DOHH2 (cell line): ENCODE measurements at regions not wholly inside any gene's neighbourhood (a gene's known extent, or its start where the extent isn't known, plus 50 kb on each side); places are given as distances from the start of the nearest gene placed in this dataset.

Source experiments
- H3F3A ChIP-seq: fragments of 200-600 bp; sonication (generic), shearing (Covaris generic); 2 replicates; pipeline ENCODE4 v1.6.0; 2016; ENCODE audit warnings: antibody characterized with exemption, mild to moderate bottlenecking; ENCODE audit not compliant: control insufficient read depth, insufficient read depth
- H3K27ac ChIP-seq: fragments of 200-600 bp; sonication (generic); 2 replicates; pipeline ENCODE4 v1.5.1; 2014; ENCODE audit warnings: low read depth, mild to moderate bottlenecking, low read length, moderate library complexity
- H3K27me3 ChIP-seq: fragments of 200-600 bp; sonication (generic); 2 replicates; pipeline ENCODE4 v1.6.1; 2014; ENCODE audit warnings: mild to moderate bottlenecking, low read length, mixed read lengths; ENCODE audit not compliant: control insufficient read depth
- H3K36me3 ChIP-seq: fragments of 200-600 bp; sonication (generic); 2 replicates; pipeline ENCODE4 v1.6.1; 2014; ENCODE audit warnings: mild to moderate bottlenecking, low read length, moderate library complexity, mixed read lengths; ENCODE audit not compliant: control insufficient read depth
- H3K4me1 ChIP-seq: fragments of 200-600 bp; sonication (generic); 2 replicates; pipeline ENCODE4 v1.6.1; 2014; ENCODE audit warnings: mild to moderate bottlenecking, low read length, mixed read lengths; ENCODE audit not compliant: control insufficient read depth
- H3K4me2 ChIP-seq: fragments of 200-600 bp; sonication (generic); 2 replicates; pipeline ENCODE4 v1.6.0; 2014; ENCODE audit warnings: mild to moderate bottlenecking, low read length, moderate library complexity
- H3K4me3 ChIP-seq: fragments of 200-600 bp; sonication (generic); 2 replicates; pipeline ENCODE4 v1.5.1; 2014; ENCODE audit warnings: mild to moderate bottlenecking, low read length, mixed read lengths
- H3K79me2 ChIP-seq: fragments of 200-600 bp; sonication (generic); 2 replicates; pipeline ENCODE4 v1.6.1; 2014; ENCODE audit warnings: mild to moderate bottlenecking, low read length, mixed read lengths; ENCODE audit not compliant: control insufficient read depth
- H3K9me2 ChIP-seq: fragments of 200-600 bp; sonication (generic); replicated peaks from 2 replicates; pipeline ENCODE4 v1.6.1; 2014; ENCODE audit warnings: mild to moderate bottlenecking, low read length, mixed read lengths; ENCODE audit not compliant: control insufficient read depth
- H3K9me3 ChIP-seq: fragments of 200-600 bp; sonication (generic); 2 replicates; pipeline ENCODE4 v1.6.1; 2014; ENCODE audit warnings: antibody characterized with exemption, low read length, mixed read lengths; ENCODE audit not compliant: control insufficient read depth, insufficient read depth
- H4K20me1 ChIP-seq: fragments of 200-600 bp; sonication (generic); 2 replicates; pipeline ENCODE4 v1.6.0; 2014; ENCODE audit warnings: low read depth, mild to moderate bottlenecking, antibody characterized with exemption, low read length, moderate library complexity; ENCODE audit not compliant: control insufficient read depth, insufficient read depth
- EZH2phosphoT487 ChIP-seq: fragments of 200-600 bp; sonication (generic); IDR thresholded peaks from 2 replicates; pipeline ENCODE4 v1.6.1; 2017; ENCODE audit warnings: borderline replicate concordance, mild to moderate bottlenecking, antibody characterized with exemption, low read length, moderate library complexity, mixed read lengths
- TF ChIP-seq, protein P1 (sequence below): fragments of 200-600 bp; sonication (generic); IDR thresholded peaks from one replicate; pipeline ENCODE4 v1.5.1; 2014; ENCODE audit warnings: antibody characterized with exemption, mild to moderate bottlenecking, low read depth, low read length; ENCODE audit not compliant: poor library complexity, severe bottlenecking

DNA sequence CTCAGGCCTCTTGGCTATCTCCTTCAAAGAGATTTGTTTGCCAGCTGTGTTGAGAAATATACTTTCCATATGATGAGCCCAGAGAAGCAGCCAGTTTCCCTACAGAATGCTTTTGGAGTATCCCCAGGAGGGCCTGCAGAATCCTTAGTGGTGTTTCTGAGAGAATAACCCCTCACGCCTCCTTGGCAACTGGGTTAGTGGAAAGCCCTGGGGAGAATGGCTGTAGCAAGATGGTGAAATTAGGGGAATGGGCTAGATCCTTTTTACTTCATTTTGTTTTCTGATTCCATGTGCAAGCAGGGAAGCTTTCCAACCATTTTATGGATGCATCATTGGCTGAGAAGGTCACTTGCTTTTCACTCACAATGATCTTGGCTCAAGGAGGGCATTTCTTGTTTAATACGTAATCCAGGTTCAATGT, 364.6 kb downstream of the DMRT2 start:
- no peak overlapping the region for H3K4me2 ChIP-seq
- no peaks in the 10 kb centered on the region for H3K27me3 ChIP-seq
- TF ChIP-seq EZH2phosphoT487 = no peak
- TF ChIP-seq, protein P1, sequence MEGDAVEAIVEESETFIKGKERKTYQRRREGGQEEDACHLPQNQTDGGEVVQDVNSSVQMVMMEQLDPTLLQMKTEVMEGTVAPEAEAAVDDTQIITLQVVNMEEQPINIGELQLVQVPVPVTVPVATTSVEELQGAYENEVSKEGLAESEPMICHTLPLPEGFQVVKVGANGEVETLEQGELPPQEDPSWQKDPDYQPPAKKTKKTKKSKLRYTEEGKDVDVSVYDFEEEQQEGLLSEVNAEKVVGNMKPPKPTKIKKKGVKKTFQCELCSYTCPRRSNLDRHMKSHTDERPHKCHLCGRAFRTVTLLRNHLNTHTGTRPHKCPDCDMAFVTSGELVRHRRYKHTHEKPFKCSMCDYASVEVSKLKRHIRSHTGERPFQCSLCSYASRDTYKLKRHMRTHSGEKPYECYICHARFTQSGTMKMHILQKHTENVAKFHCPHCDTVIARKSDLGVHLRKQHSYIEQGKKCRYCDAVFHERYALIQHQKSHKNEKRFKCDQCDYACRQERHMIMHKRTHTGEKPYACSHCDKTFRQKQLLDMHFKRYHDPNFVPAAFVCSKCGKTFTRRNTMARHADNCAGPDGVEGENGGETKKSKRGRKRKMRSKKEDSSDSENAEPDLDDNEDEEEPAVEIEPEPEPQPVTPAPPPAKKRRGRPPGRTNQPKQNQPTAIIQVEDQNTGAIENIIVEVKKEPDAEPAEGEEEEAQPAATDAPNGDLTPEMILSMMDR = no peak
- no peak overlapping the region for H3K27ac ChIP-seq
- H3K4me3 ChIP-seq = no peak overlapping the region
- no peaks in the 10 kb centered on the region for H3F3A ChIP-seq
- no peaks in the 10 kb centered on the region for H3K79me2 ChIP-seq
- no peaks in the 10 kb centered on the region for H3K4me1 ChIP-seq
- no peaks in the 10 kb centered on the region for H4K20me1 ChIP-seq
- H3K36me3 ChIP-seq = no peaks in the 10 kb centered on the region
- no peaks in the 10 kb centered on the region for H3K9me3 ChIP-seq
- no peaks in the 10 kb centered on the region for H3K9me2 ChIP-seq

DNA sequence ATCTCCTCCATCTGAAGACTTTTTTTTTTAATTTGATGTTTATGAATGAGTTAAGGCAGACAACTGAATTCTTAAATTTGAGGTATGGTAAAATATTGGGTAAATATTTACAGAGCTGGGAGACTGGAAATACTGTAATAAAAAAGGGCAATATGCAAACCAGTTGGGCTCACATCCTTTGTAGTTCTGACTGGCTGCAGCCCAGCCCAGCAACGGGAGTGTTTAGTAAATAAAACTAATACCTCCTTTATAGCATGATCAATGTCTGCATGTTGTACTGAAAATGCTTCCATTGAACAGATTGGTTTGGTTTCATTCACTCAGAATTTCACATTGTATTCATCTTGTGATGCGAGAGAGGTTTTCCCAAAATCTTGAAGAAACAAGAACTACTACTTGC, 365.0 kb downstream of the DMRT2 start:
- no peaks in the 10 kb centered on the region for H3K9me3 ChIP-seq

DNA sequence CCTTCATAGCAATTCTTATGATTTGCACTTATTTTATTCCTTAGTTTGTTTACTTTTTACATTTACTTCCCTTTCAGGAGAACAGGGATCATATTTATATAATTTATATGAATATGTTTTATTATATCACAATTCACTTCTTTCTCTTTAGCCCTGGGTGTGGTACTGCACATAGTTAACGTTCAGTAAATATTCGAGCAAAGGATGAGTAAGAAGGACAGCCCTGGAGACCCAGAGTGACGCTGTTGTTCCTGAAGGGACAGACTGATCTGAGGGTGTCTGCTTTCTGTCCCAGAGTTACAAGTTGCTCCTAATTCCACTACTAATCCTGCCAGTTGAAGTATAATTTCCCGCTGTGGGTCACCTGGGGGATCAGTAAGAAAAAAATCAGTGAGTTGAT, 366.1 kb downstream of the DMRT2 start:
- Histone ChIP-seq H3K9me2 (no peaks in the 10 kb centered on the region), H3F3A (no peaks in the 10 kb centered on the region), H3K4me3 (no peak overlapping the region), H3K79me2 (no peaks in the 10 kb centered on the region), H3K36me3 (no peaks in the 10 kb centered on the region), H3K9me3 (no peaks in the 10 kb centered on the region), H3K4me1 (no peaks in the 10 kb centered on the region), H3K27ac (no peak overlapping the region), H4K20me1 (no peaks in the 10 kb centered on the region), H3K4me2 (no peak overlapping the region), H3K27me3 (no peaks in the 10 kb centered on the region)
- TF ChIP-seq, protein P1 = no peak
- no peak for TF ChIP-seq EZH2phosphoT487

More for the DNA sequence above, 365.0 kb downstream of the DMRT2 start:
- Histone ChIP-seq H3K27ac (no peak overlapping the region), H3K4me3 (no peak overlapping the region), H3K79me2 (no peaks in the 10 kb centered on the region), H4K20me1 (no peaks in the 10 kb centered on the region), H3K9me2 (no peaks in the 10 kb centered on the region), H3K27me3 (no peaks in the 10 kb centered on the region), H3K36me3 (no peaks in the 10 kb centered on the region), H3F3A (no peaks in the 10 kb centered on the region), H3K4me2 (no peak overlapping the region), H3K4me1 (no peaks in the 10 kb centered on the region)
- TF ChIP-seq EZH2phosphoT487 = no peak
- TF ChIP-seq, protein P1 = no peak

DNA sequence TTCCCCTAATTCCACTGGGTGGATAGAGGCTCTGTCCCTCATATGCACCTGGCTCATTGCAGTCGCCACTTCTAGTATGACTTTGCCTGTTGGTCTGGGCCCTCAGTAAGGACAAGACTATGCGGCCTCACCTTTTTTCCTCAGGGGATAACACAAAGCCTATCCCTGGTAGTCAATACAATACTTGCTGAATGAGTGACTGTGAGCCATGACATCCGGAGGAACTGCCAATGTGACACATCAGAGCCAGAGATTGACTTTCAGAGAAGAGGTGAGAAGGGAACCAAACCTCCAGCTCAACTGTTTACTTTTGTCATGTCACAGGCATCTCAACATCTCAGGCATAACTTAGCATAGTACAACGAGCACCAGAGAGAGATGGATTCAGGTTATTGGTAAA, 371.3 kb downstream of the DMRT2 start:
- H3K4me2 ChIP-seq = no peak overlapping the region

More for the DNA sequence above, 371.3 kb downstream of the DMRT2 start:
- no peak for TF ChIP-seq EZH2phosphoT487
- TF ChIP-seq, protein P1 = no peak
- Histone ChIP-seq H3K79me2 (no peaks in the 10 kb centered on the region), H3K4me3 (no peak overlapping the region), H3K27me3 (no peaks in the 10 kb centered on the region), H3K9me3 (no peaks in the 10 kb centered on the region; the same call in 1 of the 2 replicates), H3K9me2 (no peaks in the 10 kb centered on the region), H3K27ac (no peak overlapping the region), H3K36me3 (no peaks in the 10 kb centered on the region), H4K20me1 (no peaks in the 10 kb centered on the region), H3K4me1 (no peaks in the 10 kb centered on the region), H3F3A (no peaks in the 10 kb centered on the region)
